NCI-H2227 treated with DMSO at 0.1 percent for 48 hours (cell line): ENCODE measurements at regions not wholly inside any gene's neighbourhood (a gene's known extent, or its start where the extent isn't known, plus 50 kb on each side); places are given as distances from the start of the nearest gene placed in this dataset.

Experiments used
- DNase-seq: peaks from one replicate; lab custom pipeline; 2025; lab: John Stamatoyannopoulos, UW

DNA sequence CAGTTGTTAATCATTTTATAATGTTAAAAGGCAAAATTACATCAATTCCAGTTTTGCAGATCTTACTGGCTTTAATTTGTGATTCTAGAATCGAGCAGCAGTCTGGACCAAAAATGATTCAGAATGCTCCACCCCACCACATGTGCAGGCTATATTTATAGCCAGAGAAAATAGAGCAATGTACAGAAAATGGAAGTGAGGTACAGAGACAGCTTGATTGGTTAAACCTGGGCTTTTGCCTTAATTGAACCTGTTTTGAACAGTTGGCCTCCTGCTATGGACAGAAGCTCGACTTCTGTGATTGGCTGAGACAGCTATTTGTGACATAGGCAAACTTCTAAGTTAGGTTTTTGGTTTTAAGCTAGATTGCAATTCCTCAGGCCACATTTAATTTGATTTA, 607.4 kb upstream of the MIR17HG start:
- DNase-seq = no peak

DNA sequence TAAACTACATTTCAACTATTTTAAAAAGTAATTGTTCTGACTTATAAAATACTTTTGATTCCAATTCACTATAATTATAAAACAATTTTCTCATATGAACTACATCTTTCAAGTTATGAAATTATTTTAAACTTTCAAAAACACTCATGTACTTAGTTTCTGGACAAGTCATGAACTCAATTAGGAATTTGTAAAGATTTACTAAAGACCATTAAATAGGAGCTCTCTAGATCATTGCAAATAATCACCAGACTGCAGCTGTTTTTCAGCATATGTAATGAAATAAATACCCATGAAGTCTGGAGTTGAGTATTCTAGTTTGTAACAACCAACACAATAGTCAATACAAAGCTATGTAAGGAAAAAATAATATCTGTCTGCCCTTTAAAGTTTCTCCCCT, 605.1 kb upstream of the MIR17HG start:
- DNase-seq = no peak

DNA sequence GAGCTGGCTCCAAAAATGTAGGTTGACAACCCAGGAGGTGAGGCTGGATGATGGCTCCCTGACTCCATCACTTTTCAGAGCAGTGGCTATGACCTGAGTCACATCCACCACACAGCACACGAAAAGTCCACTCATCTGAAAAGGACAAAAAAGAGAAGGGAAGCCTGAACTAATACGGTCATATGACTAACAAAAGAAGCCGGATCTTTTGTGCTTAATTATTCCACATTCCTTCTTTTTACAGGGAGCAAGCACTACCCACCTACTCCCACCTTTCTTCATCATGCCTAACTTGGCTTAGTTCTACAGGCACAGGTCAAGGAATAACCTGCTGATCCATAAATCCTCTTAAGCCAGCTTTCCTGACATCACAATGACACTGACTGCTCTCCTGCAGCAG, 601.3 kb upstream of the MIR17HG start:
- no peak for DNase-seq

DNA sequence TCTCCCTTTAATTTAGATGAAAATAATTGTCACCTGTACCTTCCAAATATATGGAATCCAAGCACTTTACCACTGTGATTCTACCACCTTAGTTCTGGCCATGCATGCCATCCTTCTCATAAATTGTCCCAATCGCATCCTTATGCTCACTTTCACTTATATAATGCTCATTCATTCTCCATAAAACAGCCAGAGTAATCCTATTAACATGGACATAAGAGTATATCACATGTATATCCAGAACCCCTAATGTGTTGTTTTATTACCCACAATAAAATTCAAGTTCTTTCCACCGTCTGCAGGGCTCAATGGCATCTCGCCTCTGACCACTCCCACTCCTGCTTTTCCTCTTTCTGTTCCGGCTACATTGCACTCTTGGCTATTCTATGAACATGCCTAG, 597.5 kb upstream of the MIR17HG start:
- DNase-seq = no peak

DNA sequence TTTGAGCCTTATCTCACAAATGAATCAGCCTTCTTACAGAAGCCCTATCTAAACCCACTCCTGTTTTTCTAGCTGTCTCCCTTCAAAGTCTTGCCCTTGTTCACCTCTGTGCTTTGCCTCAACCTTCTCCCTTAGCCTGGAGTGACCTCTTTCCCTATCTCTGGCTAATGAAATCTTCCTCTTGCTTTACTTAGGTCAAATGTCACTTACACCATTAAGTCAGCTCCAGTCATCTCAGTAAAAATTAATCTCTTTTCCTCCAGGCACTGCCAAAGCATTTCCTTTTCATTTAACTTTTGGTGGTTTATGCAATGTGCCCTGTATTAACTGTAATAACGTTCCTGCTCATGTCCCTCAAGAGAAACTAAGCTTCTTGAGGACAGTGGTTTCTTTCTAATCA, 596.5 kb upstream of the MIR17HG start:
- no peak for DNase-seq

DNA sequence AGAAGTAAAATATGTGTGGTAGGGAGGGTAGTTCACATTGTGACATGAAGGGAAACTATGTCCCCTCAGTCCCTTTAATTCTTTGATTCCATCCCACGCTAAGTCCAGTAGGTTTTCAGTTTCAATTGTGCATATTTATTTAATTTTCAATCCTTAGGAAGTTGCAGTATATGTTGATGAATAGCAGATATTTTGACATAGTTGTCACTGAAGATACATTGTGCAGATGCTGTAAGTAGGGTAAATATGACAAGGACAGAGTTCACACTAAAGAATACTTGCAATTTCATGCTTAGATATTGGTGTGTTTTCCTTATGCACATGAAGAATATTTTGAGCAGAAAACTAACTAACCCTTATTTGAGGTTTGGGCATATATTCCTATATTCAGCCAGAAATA, 595.4 kb upstream of the MIR17HG start:
- DNase-seq = no peak

DNA sequence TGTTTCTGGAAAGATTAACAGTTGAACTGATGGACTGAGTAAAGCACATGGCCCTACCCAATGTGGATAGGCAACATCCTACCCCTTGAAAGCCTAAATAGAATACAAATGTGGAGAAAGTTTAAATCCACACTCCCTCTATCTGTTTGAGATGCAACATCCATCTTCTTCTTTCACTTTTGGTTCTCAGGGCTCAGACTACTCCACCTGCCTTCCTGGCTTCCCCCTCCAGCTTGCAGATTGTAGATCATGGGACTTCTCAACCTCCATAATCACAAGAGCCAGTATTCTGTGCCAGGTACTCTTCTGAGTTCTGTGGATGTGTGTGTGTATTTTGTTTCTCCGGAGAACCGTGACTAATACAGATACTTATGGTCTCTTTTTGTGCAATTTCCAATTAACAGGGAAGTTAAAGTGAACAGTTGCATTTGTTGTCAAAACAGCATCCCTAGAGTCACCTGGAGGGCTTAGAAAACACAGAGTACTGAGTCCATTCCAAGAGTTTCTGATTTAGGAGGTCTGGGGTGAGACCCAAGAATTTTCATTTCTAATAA, 590.3 kb upstream of the MIR17HG start:
- DNase-seq = no peak

DNA sequence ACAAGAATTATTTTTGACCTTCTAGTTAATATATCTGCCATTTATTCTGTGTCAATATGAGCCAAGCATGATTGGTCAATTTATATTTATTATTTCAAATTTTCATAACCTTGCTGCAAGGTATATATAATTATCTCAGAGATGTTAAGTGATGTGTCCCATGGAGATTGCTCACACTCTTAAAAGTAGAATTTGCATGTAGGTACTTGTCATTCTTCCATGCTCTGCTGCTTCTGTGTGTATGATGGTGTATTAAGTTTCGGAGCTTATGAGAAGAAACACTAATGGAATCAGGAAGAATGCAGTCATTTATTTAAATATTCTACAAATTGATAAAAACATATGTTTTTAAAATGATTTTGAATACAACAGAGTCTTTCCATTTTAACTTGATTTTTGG, 586.8 kb upstream of the MIR17HG start:
- no peak for DNase-seq

DNA sequence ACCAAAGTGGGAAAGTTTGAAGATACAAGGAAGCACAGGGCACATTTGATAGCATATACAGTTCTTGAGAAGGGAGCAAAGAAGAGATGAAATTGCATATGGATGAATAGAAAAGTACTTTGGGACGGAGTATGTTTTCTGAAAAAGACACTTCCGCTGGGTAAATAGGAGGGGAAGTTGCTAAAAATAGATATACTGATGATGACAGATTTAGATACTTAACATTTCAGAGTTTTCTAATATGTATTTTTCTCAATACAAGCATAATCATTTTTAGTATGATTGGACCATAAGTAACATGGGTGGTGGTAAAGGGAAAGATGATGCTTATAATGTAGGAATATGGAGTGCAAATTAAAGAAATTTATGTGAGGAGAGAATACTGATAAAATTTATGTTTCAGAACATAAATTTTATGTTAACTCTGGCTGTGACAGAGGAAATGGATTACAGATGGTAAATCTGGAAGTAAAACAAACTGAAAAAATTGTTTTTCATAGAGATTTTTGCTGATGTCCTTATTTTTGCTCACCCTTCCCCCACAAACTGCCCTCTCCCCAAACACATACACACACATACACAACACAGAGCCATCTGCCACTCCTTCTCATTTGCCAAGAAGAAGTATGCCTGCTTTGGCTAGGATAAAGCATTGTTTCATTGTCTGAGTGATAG, 583.9 kb upstream of the MIR17HG start:
- DNase-seq = no peak

DNA sequence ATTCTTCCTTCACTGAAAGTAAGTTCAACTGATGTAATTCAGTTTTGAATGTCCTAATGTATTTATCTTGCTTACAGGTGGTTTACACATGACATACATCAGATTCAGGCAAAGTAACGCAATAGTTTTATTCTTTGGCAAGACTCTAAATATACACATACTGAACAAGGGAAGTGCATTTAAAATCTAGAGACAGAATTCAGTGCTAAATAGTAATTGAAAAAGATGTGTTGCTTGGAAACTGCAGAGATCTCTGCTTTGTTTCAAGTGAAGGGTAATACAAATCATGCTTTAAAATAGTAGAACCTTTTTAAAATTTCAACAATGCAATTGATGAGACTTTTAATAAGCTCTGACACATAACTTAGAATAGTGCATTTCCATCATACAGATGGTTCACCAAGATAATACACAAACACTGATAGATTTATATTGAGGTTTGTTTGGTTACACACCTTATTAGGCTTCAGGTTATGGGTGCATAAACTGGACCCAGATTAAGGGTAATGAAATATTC, 581.0 kb upstream of the MIR17HG start:
- no peak for DNase-seq

DNA sequence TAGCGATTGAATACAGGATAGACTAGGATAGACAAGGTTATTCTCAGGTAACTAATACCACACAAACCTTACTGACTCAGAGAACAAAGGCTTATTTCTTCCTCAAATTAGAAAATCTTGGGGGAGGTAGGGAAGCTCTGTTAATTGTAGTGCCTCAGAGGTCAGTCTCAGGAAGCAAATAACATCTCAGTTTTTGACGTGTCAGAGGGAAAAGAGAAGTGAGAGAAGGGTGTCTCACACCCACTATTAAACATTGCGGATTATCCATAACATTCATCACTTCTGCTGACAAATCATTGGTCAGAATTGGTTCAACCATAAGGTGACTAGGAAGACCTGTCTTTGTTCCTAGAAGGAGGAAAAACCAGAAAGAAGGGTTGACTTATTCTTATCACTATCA, 579.4 kb upstream of the MIR17HG start:
- no peak for DNase-seq

DNA sequence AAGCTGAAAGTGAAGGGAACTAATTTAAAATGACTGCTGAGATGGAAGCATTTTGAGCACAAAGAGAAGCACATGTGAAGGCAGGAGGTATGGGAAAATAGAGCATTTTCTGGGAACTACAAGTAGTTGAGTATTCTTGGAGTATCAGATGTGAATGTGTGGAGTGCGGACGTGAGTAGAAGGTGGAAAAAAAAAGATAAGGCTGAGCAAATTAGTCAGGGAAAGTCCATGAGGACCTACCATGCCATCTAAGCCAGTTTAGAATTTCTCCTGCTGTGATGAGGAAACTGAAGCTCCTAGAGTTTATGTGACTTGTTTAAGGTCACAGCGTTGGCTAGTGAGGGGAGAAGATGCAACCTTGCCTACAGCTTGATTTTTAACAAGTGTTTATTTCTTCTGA, 578.1 kb upstream of the MIR17HG start:
- DNase-seq = no peak

DNA sequence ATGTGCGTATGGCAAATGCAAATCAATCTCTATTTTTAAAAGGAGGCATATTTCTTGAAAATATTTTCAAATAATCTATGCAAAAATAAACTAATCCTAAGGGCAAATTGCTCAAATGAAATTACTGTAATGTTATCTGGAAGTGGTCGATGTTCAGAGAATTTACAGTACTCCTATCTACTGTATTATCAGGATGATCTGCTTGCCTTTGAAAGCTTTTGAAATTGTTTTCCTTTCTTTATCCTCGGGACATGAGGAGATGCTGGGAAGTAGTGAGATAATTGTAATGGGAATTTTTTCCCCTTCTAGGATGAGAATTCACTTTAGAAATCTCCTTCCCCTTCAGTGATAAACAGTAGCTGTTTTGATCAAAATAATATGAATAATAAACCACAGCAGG, 577.2 kb upstream of the MIR17HG start:
- no peak for DNase-seq

DNA sequence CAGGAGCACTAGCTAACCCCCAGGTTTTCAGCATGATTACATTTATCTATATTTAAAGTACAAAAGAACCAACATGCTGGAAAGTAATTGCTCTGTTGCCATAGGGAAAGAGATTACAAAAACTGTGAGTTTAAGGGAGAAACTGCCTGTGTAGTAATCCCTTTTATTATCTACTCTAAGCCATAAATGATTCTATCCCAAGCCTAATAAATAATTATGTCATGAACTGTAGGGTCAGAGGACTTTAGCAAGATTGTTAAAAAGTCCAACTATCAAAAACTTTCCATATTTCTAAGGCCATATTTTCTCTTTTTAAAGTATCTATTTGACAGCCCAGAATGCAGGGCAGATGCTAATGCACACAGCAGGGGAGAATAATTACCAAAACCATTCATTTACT, 573.8 kb upstream of the MIR17HG start:
- DNase-seq = peak; percentile 28

DNA sequence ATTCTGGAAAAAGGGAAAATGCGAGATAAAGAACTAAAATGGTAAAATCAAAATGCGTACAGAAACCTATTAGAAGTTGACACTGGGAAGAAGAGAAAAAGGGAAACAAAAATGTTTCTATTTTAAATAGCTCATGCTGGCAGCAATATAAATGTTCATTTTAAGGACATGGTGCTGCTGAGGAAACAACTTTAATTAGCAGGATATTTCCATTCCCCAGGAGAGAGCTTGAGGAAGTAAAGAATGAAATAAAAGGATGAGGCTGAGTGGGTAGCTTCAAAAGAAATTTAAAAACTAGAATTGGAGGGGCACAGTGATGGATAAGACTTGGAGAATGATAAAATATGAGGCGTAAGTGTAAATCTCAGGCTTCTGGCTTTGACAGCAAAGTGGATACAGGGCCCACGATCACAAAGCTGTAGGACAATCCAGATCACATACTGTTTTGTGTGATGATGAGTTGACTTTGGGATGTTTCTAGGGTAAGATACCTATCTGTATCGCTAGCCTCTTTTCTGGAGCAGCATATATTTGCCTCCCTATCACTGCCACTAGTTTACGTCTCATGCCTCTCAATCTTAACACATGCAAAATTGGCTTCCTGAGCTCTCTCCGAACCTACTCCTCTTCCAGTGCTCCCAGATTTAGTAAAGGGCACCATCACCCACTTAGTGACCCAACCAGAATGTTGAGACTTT, 571.3 kb upstream of the MIR17HG start:
- DNase-seq = no peak

DNA sequence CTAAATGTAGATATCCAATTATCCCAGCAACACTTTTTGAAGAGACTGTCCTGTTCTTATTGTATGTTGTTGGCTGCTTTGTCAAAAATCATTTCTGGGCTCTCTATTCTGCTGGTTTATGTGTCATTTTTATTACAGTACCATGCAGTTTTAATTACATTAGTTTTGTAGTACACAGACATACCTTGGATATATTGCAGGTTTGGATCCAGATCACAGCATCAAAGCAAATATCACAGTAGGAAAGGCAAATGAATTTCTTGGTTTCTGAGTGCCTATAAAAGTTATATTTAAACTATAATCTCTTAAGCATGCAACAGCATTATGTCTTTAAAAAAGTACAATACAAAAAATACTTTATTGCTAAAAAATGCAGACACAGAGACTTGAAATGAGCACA, 564.2 kb upstream of the MIR17HG start:
- no peak for DNase-seq

DNA sequence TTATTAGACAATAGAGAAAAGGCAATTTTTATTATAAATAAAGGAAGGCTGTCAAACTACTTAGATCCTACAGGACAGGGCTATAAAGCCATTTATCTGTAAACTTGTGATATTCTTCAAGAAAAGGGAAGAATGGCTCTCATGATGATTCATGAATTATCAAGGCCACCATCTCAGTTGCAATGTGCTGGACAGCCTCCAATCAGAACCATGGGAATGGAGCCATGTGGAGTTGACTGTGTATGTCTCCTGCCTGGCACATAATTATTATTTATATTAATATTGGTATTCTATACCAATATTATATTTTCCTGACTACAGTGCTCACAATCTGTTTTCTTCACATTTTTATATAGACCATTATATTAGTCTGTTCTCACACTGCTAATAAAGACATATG, 560.5 kb upstream of the MIR17HG start:
- no peak for DNase-seq

DNA sequence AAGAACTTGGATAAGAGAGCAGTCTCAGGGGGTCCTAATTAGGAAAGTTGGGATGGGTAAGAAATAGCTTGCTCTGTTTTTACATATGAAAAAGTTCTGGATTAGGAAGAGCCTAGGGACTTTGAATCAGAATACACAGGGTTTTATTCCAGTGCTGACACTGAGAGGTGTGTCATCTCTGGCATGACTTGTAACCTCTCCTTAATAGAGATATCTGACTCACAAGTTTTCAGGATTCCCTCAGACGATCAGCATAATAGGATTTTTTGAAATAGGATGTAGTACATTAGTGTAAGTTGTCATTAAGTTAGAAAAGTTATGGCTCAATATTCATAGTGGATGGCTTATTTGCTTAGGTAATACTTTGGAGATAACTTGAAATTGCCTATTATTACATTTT, 555.2 kb upstream of the MIR17HG start:
- DNase-seq = no peak

DNA sequence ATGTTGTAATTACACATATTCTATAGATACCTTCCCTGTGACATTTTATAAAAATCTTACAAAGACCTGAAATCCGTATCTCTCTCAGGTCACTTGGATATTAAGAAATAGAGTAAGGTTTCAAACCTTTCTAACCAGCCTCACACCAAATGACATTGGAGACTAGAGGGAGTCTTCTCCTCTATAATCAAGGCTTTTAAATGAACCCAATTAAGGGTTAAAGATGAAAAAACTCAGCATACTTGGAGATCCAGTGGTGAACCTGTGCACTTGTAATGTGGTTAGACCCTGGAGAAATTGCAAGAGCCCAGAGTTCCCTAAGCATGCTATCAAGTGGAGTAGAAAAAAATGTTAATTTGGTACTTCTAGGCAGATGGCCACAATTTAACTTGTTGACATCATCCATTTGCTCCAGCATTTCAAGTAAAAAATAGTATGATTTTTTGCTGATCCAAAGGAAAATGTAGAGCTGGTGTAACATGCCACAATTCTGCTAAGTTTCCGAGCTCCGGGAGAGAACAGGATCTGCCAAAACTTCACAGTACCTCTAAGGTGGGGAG, 554.1 kb upstream of the MIR17HG start:
- DNase-seq = no peak

DNA sequence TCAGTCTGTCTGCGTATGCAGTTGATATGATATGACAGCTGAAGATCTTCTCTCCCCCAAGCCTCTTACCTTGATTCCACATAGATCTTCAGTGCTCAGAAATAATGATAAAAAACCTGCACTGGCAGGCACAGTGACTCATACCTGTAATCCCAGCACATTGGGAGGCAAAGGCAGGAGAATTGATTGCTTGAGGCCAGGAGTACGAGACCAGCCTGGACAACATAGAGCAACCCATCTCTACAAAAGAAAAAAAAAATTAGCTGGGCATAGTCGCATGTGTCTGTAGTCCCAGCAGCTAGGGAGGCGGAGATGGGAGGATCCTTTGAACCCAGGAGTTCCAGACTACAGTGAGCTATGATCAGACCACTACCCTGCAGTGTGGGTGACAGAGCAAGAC, 551.0 kb upstream of the MIR17HG start:
- no peak for DNase-seq

DNA sequence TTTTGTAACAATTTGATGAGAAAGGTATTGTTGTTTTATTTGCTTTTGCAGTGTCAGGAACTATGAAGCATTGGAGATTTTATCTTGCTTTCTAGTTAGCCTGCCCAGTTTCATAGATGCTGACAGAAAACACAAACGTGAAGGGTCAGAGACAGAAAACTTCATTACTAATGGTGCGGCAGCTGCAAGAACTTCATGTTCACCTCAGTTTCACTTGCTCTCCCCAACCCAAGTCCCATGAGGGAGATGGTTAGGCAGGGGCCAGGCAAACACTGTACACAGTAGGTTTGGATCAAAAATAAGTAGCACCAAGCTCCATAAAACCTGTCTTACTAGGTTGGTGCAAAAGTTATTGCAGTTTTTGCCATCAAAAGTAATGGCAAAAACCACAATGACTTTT, 550.2 kb upstream of the MIR17HG start:
- no peak for DNase-seq

DNA sequence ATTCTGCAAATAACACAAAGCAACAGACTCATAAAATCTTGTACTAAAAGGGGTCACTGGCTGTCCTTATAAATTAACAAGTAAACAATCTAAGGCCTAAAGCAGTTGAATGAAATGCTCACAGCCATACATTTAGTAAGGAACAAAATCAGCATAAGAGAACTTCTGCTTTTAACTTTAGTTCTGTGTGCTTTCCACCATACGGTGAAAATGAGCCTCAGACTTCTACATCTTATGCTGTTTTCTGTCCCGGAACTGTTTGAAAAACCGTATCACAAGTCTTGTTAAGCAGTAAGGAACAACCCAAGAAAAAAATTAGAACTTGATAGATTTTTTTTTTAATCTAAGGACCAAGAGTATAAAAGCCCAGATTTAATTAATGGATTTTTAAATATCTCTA, 549.1 kb upstream of the MIR17HG start:
- DNase-seq = no peak

DNA sequence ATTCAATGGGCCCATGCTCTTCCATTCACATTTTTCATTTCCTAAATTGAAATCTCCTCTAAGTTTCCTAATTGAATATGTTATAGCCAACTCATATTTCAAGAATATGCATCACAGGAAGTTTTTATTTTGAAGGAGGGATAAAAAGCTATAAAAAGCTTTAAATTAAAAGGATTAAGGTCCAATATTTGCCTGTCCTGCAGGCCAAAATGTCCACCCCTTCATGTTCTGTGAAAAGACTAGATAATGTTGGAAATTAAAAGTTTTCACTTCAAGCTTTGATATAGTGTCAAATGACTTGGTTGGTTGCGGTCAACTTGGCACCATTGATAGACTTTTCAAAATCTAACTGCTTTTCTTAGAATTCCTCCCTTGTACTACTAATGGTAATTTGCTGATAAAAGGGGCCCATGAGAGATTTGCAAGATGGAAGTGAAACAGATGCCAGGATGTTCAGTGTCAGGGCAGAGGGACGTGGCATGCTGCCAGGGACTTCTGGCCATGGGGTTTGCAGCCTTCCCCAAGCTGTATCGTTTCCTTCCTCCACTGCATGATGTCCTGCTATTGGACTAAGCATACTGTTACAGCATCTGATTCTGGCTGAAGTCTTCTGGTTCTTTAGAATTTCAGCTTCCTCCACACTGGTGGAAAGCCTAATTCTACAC, 547.3 kb upstream of the MIR17HG start:
- no peak for DNase-seq
